K562 (cell line): ENCODE measurements at regions not wholly inside any gene's neighbourhood (a gene's known extent, or its start where the extent isn't known, plus 50 kb on each side); places are given as distances from the start of the nearest gene placed in this dataset.

ENCODE experiments used
- ATAC-seq: fragments of 200-7000 bp; cut with Tn5 transposase; 3 replicates; pipeline ENCODE4 v1.9.1; 2020; ENCODE audit warnings: moderate library complexity
- BruUV-seq: library from RNA; stranded (reverse); fragments of 400-500 nt; replicated peaks from 2 replicates; lab custom pipeline; 2021; lab: Mats Ljungman, UMichigan
- CTCF ChIA-PET: fragments of 300-600 bp; formaldehyde crosslinking; extraction: SDS; loops from one replicate; lab custom pipeline; 2021; ENCODE audit warnings: low intra/inter-chr PET ratio; lab: Yijun Ruan, JAX
- POLR2A ChIA-PET: fragments of 300-600, 350-650 bp; sonication (Branson Sonifier 250); formaldehyde crosslinking; extraction: SDS; loops from one replicate; lab custom pipeline; 2021; ENCODE audit warnings: antibody characterized with exemption, inconsistent platforms; lab: Yijun Ruan, JAX
- DNase-seq, 4 experiments: peaks; one replicate each; pipeline versions ENCODE4 v3.0.0 to v3.0.0-alpha.2; 2011 to 2018; ENCODE audit warnings: low spot score in 3 of 4, mixed read lengths in 3 of 4; ENCODE audit errors: extremely low read depth in 1 of 4
- FAIRE-seq: peaks from 2 replicates; lab custom pipeline; 2011; peaks lifted over from hg19 to GRCh38; lab: Jason Lieb, UNC
- H2AFZ ChIP-seq: 2 replicates; pipeline ENCODE4 v1.6.0; 2011; ENCODE audit warnings: low read depth, low read length, control low read depth, inconsistent platforms
- H3K27ac ChIP-seq: fragments of 200-600 bp; 3 replicates; pipeline ENCODE4 v1.8.0; 2011; ENCODE audit warnings: low read depth, mild to moderate bottlenecking, control low read depth, inconsistent platforms, low read length, moderate library complexity, mixed read lengths; ENCODE audit errors: extremely low read depth
- H3K27me3 ChIP-seq, 2 experiments: fragments of 300-600 bp in 1 of 2; 2 replicates in 1 of 2; 3 replicates in 1 of 2; pipeline versions ENCODE4 v1.6.0 to v1.8.0; 2011; ENCODE audit warnings: inconsistent platforms in 2 of 2, low read length in 2 of 2, mild to moderate bottlenecking in 1 of 2, mixed read lengths in 1 of 2, moderate library complexity in 1 of 2; ENCODE audit not compliant: control insufficient read depth in 2 of 2, insufficient read depth in 2 of 2
- H3K36me3 ChIP-seq: fragments of 300-600 bp; 3 replicates; pipeline ENCODE4 v1.8.0; 2011; ENCODE audit warnings: mild to moderate bottlenecking, low read length, inconsistent platforms; ENCODE audit not compliant: control insufficient read depth, insufficient read depth
- H3K4me1 ChIP-seq, 2 experiments: fragments of 200-600 bp in 1 of 2; replicated peaks in 1 of 2; 2 replicates in 1 of 2; 3 replicates in 1 of 2; pipeline versions ENCODE4 v1.5.1 to v1.8.0; 2011; ENCODE audit warnings: inconsistent platforms in 2 of 2, low read length in 2 of 2, mild to moderate bottlenecking in 1 of 2, mixed read lengths in 1 of 2, moderate library complexity in 1 of 2; ENCODE audit not compliant: control insufficient read depth in 2 of 2, insufficient read depth in 2 of 2
- H3K4me2 ChIP-seq: 2 replicates; pipeline ENCODE4 v1.6.1; 2011; ENCODE audit warnings: low read length, control low read depth, inconsistent platforms, mixed read lengths; ENCODE audit not compliant: insufficient read depth
- H3K4me3 ChIP-seq: fragments of 200-600 bp; sonication (generic), shearing (Covaris generic); 2 replicates; pipeline ENCODE4 v1.5.1; 2016; ENCODE audit warnings: control low read depth, inconsistent platforms
- H3K79me2 ChIP-seq: fragments of 200-600 bp; 3 replicates; pipeline ENCODE4 v1.8.0; 2011; ENCODE audit warnings: low read length, inconsistent platforms; ENCODE audit not compliant: control insufficient read depth, insufficient read depth
- H3K9ac ChIP-seq, 2 experiments: 2 replicates each; pipeline versions ENCODE4 v1.6.0 to v1.6.1; 2011; ENCODE audit warnings: low read depth in 2 of 2, low read length in 2 of 2, control low read depth in 1 of 2, inconsistent platforms in 1 of 2, mild to moderate bottlenecking in 1 of 2, mixed read lengths in 1 of 2; ENCODE audit not compliant: insufficient read depth in 1 of 2
- H3K9me1 ChIP-seq: one replicate; pipeline ENCODE4 v1.6.0; 2011; ENCODE audit warnings: inconsistent platforms, mild to moderate bottlenecking, low read length, moderate library complexity; ENCODE audit not compliant: control insufficient read depth, insufficient read depth
- H3K9me3 ChIP-seq: replicated peaks from 2 replicates; pipeline ENCODE4 v1.5.1; 2011; ENCODE audit warnings: low read depth, low read length, inconsistent platforms; ENCODE audit not compliant: control insufficient read depth, insufficient read depth
- H4K20me1 ChIP-seq: replicated peaks from 2 replicates; pipeline ENCODE4 v1.6.1; 2011; ENCODE audit warnings: low read length, inconsistent platforms, mixed read lengths; ENCODE audit not compliant: control insufficient read depth, insufficient read depth
- ATF7 ChIP-seq: fragments of 450-650 bp; IDR thresholded peaks from 2 replicates; pipeline ENCODE4 v1.7.1; 2014; ENCODE audit warnings: mild to moderate bottlenecking, moderate library complexity
- BACH1 ChIP-seq: fragments of 200-800 bp; sonication (Bioruptor generic); IDR thresholded peaks from 2 replicates; pipeline ENCODE4 v1.6.1; 2016; ENCODE audit warnings: missing genetic modification characterization, missing compliant biosample characterization
- HMGN3 ChIP-seq: IDR thresholded peaks from 2 replicates; pipeline ENCODE4 v1.6.1; 2011; ENCODE audit warnings: borderline replicate concordance, low read depth, mild to moderate bottlenecking, mixed read lengths, low read length; ENCODE audit not compliant: insufficient read length; ENCODE audit errors: extremely low read depth
- MAFF ChIP-seq: IDR thresholded peaks from 2 replicates; pipeline ENCODE4 v1.6.1; 2012; ENCODE audit warnings: low read length, improper control_type of control experiment
- ZNF175 ChIP-seq: fragments of 200-800 bp; sonication (Bioruptor generic); IDR thresholded peaks from 2 replicates; pipeline ENCODE4 v1.6.1; 2016; ENCODE audit warnings: low read depth, mild to moderate bottlenecking, missing genetic modification characterization, missing compliant biosample characterization
- WGBS: fragments of 100-300 bp; shearing (Covaris generic); methylation state at CpG from one replicate; pipeline ENCODE4 v1.1.6; 2016; ENCODE audit warnings: low coverage, mixed read lengths; ENCODE audit not compliant: insufficient coverage; ENCODE audit errors: missing lambda C conversion rate; 5-methylcytosine and 5-hydroxymethylcytosine counted together
- in situ Hi-C: fragments of 300-500 bp; cut with MboI; formaldehyde crosslinking; loops from 4 replicates; pipeline ENCODE4 v1.15.0; 2018; ENCODE audit warnings: inconsistent platforms, mixed read lengths
- intact Hi-C: fragments of 100-400 bp; cut with micrococcal nuclease; formaldehyde crosslinking; loops from 2 replicates; pipeline ENCODE4 v1.14.2; 2022
- TF ChIP-seq, protein P1 (sequence below): fragments of 250-450 bp; sonication (Bioruptor Pico); IDR thresholded peaks from 2 replicates; pipeline ENCODE4 v1.5.0; 2022; ENCODE audit warnings: mild to moderate bottlenecking
- TF ChIP-seq, protein P2 (sequence below): fragments of 250-450 bp; sonication (Bioruptor Pico); IDR thresholded peaks from 2 replicates; pipeline ENCODE4 v1.8.0; 2021; ENCODE audit warnings: moderate library complexity, mild to moderate bottlenecking, inconsistent platforms
- TF ChIP-seq, protein P3 (sequence below): sonication (generic); formaldehyde crosslinking; IDR thresholded peaks from 2 replicates; pipeline ENCODE4 v1.8.0; 2022; ENCODE audit warnings: missing genetic modification reagents, mild to moderate bottlenecking, borderline replicate concordance

DNA sequence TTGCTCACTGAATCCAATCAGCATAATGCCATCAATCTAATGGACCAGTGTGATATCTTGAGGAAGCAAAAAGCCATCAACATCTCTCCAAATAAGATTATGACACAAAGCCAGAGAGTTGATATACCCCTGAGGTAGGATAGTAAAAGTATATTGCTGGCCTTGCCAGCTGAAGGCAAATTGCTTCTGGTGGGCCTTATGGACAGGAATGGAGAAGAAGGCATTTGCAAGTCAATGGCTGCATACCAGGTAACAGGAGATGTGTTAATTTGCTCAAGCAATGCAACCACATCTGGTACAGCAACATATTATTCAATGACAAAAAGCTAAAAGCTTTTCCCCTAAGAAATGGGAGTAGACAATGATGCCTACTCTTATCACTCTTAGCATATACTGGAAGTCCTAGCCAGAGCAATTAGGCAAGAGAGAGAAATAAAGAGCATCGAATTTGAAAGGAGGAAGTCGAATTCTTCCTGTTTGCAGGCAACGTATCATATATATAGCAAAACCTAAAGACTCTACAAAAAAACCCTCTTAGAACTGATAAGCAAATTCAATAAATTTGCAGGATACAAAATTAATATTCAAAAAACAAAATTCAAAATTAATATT lies 216.1 kb upstream of the RASA1 start:
- BruUV-seq, result no TSS peak
- FAIRE-seq (no peak), DNase-seq (no peak), ATAC-seq (no peak)
- Histone ChIP-seq H3K4me1 (no peaks in the 10 kb centered on the region), H3K4me3 (no peak overlapping the region), H3K9ac (no peak overlapping the region), H3K9me3 (no peaks in the 10 kb centered on the region), H3K27me3 (no peaks in the 10 kb centered on the region), H4K20me1 (no peaks in the 10 kb centered on the region), H3K9me1 (no peaks in the 10 kb centered on the region), H3K36me3 (no peaks in the 10 kb centered on the region), H3K27ac (no peak overlapping the region), H3K79me2 (no peaks in the 10 kb centered on the region), H3K4me2 (no peak overlapping the region), H2AFZ (no peak overlapping the region)
- POLR2A ChIA-PET, result no interaction called here
- in situ Hi-C loops, result no loop called here
- TF ChIP-seq ATF7 (no peak), BACH1 (tag) (no peak), HMGN3 (no peak), MAFF (no peak), ZNF175 (CRISPR knock-in tag) (no peak)
- TF ChIP-seq, protein P1, sequence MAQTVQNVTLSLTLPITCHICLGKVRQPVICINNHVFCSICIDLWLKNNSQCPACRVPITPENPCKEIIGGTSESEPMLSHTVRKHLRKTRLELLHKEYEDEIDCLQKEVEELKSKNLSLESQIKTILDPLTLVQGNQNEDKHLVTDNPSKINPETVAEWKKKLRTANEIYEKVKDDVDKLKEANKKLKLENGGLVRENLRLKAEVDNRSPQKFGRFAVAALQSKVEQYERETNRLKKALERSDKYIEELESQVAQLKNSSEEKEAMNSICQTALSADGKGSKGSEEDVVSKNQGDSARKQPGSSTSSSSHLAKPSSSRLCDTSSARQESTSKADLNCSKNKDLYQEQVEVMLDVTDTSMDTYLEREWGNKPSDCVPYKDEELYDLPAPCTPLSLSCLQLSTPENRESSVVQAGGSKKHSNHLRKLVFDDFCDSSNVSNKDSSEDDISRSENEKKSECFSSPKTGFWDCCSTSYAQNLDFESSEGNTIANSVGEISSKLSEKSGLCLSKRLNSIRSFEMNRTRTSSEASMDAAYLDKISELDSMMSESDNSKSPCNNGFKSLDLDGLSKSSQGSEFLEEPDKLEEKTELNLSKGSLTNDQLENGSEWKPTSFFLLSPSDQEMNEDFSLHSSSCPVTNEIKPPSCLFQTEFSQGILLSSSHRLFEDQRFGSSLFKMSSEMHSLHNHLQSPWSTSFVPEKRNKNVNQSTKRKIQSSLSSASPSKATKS (CRISPR knock-in tag), result no peak
- TF ChIP-seq, protein P2, sequence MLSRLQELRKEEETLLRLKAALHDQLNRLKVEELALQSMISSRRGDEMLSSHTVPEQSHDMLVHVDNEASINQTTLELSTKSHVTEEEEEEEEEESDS (CRISPR knock-in tag), result no peak
- TF ChIP-seq, protein P3, sequence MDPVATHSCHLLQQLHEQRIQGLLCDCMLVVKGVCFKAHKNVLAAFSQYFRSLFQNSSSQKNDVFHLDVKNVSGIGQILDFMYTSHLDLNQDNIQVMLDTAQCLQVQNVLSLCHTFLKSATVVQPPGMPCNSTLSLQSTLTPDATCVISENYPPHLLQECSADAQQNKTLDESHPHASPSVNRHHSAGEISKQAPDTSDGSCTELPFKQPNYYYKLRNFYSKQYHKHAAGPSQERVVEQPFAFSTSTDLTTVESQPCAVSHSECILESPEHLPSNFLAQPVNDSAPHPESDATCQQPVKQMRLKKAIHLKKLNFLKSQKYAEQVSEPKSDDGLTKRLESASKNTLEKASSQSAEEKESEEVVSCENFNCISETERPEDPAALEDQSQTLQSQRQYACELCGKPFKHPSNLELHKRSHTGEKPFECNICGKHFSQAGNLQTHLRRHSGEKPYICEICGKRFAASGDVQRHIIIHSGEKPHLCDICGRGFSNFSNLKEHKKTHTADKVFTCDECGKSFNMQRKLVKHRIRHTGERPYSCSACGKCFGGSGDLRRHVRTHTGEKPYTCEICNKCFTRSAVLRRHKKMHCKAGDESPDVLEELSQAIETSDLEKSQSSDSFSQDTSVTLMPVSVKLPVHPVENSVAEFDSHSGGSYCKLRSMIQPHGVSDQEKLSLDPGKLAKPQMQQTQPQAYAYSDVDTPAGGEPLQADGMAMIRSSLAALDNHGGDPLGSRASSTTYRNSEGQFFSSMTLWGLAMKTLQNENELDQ (CRISPR knock-in tag), result no peak
- intact Hi-C loops, result no loop called here
- CTCF ChIA-PET, result no interaction called here
- 2% methylated on average over 3 of the region's 3 CpGs for WGBS
